Astrocyte of the spinal cord (primary cell): ENCODE measurements at regions not wholly inside any gene's neighbourhood (a gene's known extent, or its start where the extent isn't known, plus 50 kb on each side); places are given as distances from the start of the nearest gene placed in this dataset.
A peak's percentile ranks its signal among the peaks of the same experiment; 100 is the strongest.

ENCODE experiments used
- DNase-seq: peaks from one replicate; pipeline ENCODE4 v3.0.0; 2011; ENCODE audit warnings: low read depth, low spot score
- H3K4me3 ChIP-seq: 2 replicates; pipeline ENCODE4 v1.5.1; 2011; ENCODE audit warnings: low read depth, mild to moderate bottlenecking, low read length, moderate library complexity
- CTCF ChIP-seq: IDR thresholded peaks from 2 replicates; pipeline ENCODE4 v1.5.1; 2012; ENCODE audit warnings: low read depth, mild to moderate bottlenecking, low read length, inconsistent platforms
- in situ Hi-C: cut with HindIII; loops from 2 replicates; pipeline ENCODE4 v1.10.0; 2017; ENCODE audit warnings: low sequenced_read_pairs

DNA sequence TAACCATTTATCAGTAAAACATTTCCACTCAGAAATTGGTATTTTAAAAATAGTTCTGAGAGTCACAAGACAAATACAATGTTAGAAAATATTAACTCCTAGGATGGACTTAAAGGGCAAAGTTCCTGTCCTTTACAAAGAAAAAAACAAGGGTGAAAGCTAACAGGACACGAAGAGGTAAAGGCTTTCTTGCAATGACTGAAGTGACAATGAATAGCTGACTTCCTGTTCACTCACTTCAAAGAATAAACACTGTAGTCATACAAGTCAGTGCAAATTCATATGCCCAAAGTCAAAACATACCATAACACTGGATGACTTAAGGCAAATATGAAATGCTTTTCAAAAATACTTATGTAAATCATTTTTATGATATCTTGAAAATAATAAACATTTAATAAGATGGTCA lies 1389.8 kb upstream of the ALCAM start:
- no peak for DNase-seq
- H3K4me3 ChIP-seq, result no peak overlapping the region
- in situ Hi-C loops, result no loop called here
- TF ChIP-seq CTCF, result no peak

- no peak overlapping the region for H3K4me3 ChIP-seq
- in situ Hi-C loops, result no loop called here
- TF ChIP-seq CTCF, result no peak
- DNase-seq, result no peak
Measured at GRCh38 chr3:103977417-103977816, 1389.3 kb upstream of the ALCAM start.

DNA sequence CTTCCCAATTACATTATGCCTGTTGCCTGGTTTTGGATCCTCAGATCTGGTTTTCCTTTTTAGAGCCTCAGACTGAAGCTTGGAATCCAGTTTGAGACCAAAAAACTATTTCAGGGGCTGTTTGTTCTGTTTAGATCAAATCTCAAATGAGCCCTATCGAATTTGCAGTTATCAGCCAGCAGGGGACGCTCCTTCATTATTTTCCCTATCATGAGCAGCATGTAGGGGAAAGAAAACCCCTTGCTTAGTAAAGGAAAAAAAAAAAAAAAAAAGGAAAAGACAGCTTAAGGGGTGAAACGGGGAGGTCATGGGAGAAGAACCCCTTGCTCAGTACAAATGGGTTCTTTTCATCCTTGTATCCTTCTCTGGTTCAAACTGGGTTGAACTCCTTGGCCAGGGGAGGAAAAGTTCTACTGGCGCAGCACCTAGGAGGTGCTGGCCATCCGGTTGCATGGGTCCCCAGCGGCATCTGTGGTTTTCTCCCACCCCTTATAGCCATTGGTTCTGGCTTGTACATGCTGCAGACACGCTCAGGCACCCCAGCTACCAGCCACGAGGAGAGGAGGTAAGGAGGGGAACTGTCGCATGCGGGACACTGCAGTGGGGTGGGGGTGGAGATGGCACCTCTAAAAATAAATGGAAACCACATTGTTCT lies 1375.1 kb upstream of the ALCAM start:
- peak; percentile 76 for TF ChIP-seq CTCF
- DNase-seq, result peak; percentile 45
- no peak overlapping the region for H3K4me3 ChIP-seq
- in situ Hi-C loops, result no loop called here

GRCh38 chr3:103992469-103992868 lies 1374.2 kb upstream of the ALCAM start:
- no peak for DNase-seq
- in situ Hi-C loops, result no loop called here
- TF ChIP-seq CTCF, result peak; percentile 4
- no peak overlapping the region for H3K4me3 ChIP-seq

DNA sequence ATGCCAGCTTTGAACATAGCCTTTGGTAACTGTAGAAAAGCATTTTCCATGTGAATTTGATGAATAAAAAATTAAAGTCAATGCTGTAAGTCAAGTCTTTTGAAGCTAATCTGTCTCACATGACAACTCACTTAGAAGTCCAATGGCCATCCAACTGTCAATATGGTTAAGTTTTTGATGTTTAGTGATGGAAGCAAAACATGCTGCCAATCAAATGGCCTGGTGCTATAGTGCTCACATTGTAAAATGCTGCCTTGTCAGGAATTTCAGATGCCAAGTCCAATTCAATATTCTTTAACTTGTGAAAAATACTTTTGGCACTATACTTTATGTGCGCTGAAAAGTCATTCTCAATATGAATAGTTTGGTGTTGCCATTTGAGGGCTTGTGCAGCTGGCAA lies 1361.8 kb upstream of the ALCAM start:
- TF ChIP-seq CTCF, result no peak
- in situ Hi-C loops, result no loop called here
- H3K4me3 ChIP-seq, result no peak overlapping the region
- no peak for DNase-seq

DNA sequence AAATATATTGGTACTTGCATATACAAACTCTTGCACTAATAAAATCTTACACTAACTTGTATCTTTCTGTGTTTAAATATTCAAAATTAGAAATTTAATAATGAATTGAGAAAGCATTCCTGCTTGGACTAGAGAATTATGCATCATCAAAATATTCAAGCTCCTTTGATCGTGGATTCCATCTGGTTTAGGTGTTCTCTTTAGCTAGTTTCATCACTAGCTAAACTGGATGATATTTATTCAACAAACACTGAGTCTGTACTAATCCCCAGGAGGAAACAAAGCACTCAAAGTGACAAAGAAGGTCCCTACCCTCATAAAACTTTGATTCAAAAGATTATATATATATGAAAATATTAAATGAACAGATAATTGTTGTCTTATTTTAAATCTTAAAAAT lies 1360.9 kb upstream of the ALCAM start:
- DNase-seq, result peak; percentile 8
- TF ChIP-seq CTCF, result no peak
- H3K4me3 ChIP-seq, result no peak overlapping the region
- in situ Hi-C loops, result no loop called here
